ENCODE measurements at regions not wholly inside any gene's neighbourhood (a gene's known extent, or its start where the extent isn't known, plus 50 kb on each side); places are given as distances from the start of the nearest gene placed in this dataset.
"Not testable (repeated sequence)": the region's sequence is repeated elsewhere in the genome, so short reads cannot be mapped to it uniquely, and the experiment has no call there.

DNA sequence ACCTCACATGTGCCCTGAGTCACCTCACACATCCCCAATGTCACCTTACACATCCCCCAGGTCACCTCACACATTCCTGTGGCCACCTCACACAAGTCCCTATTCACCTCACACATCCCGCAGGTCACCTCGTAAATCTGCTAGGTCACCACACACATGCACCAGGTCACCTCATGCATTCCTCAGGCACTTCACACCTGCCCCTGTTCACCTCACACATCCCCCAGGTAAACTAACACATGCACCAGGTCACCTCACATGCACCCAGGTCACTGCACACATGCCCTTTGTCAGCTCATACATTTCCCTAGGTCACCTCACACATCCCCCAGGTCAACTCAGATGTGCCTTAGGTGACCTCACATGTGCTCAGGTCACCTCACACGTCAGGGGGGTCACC, 639.8 kb downstream of the TMEM121 start:
- H3K27ac Mint-ChIP-seq, result no peak overlapping the region
- POLR2A ChIA-PET, result no interaction called here

DNA sequence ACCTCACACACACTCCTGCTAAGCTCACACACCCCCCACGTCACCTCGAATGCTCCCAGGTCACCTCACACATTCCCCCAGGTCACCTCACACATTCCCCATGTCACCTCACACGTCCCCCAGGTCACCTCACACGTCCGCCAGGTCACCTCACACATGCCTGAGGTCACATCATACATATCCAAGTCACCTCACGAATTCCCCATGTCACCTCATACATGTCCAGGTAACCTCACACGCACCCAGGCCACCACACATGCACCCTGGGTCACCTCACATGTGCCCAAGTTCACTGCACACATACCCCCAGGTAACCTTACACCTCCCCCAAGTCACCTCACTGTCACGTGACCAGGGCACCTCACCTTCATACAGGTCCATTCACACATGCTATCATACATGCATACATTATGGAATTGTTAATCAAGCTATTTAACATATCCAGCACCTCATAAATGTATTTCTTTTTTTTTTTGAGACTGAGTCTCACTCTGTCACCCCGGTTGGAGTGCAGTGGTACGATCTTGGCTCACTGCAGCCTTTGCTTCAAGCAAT, 640.3 kb downstream of the TMEM121 start:
- H3K4me3 Mint-ChIP-seq, result no peak overlapping the region
- H3K36me3 Mint-ChIP-seq (ENCODE audit: low read depth), result no peaks in the 10 kb centered on the region
- intact Hi-C loops (cut with micrococcal nuclease), result no loop called here
- ChIA-PET POLR2A (no interaction called here), CTCF (no interaction called here)
- H3K27ac Mint-ChIP-seq, result no peak overlapping the region
- no peaks in the 10 kb centered on the region for H3K9me3 Mint-ChIP-seq
- TF ChIP-seq, protein P1, sequence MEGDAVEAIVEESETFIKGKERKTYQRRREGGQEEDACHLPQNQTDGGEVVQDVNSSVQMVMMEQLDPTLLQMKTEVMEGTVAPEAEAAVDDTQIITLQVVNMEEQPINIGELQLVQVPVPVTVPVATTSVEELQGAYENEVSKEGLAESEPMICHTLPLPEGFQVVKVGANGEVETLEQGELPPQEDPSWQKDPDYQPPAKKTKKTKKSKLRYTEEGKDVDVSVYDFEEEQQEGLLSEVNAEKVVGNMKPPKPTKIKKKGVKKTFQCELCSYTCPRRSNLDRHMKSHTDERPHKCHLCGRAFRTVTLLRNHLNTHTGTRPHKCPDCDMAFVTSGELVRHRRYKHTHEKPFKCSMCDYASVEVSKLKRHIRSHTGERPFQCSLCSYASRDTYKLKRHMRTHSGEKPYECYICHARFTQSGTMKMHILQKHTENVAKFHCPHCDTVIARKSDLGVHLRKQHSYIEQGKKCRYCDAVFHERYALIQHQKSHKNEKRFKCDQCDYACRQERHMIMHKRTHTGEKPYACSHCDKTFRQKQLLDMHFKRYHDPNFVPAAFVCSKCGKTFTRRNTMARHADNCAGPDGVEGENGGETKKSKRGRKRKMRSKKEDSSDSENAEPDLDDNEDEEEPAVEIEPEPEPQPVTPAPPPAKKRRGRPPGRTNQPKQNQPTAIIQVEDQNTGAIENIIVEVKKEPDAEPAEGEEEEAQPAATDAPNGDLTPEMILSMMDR (IDR thresholded peaks at IDR 0.05), result no peak
- DNase-seq, result no peak
- ATAC-seq (ENCODE audit: low read depth), result no peak
- peaks cover 17% of the 10 kb centered on the region for H3K27me3 Mint-ChIP-seq
- no peaks in the 10 kb centered on the region for H3K4me1 Mint-ChIP-seq

More for the DNA sequence above, 639.8 kb downstream of the TMEM121 start:
- Mint-ChIP-seq H3K27me3 (peaks cover 17% of the 10 kb centered on the region), H3K4me1 (peaks cover 1% of the 10 kb centered on the region), H3K9me3 (no peaks in the 10 kb centered on the region), H3K4me3 (no peak overlapping the region), H3K36me3 (ENCODE audit: low read depth) (no peaks in the 10 kb centered on the region)
- CTCF ChIA-PET, result no interaction called here
- intact Hi-C loops (cut with micrococcal nuclease), result no loop called here
- DNase-seq (no peak), ATAC-seq (ENCODE audit: low read depth) (no peak)
- TF ChIP-seq, protein P1 (IDR thresholded peaks at IDR 0.05), result no peak

DNA sequence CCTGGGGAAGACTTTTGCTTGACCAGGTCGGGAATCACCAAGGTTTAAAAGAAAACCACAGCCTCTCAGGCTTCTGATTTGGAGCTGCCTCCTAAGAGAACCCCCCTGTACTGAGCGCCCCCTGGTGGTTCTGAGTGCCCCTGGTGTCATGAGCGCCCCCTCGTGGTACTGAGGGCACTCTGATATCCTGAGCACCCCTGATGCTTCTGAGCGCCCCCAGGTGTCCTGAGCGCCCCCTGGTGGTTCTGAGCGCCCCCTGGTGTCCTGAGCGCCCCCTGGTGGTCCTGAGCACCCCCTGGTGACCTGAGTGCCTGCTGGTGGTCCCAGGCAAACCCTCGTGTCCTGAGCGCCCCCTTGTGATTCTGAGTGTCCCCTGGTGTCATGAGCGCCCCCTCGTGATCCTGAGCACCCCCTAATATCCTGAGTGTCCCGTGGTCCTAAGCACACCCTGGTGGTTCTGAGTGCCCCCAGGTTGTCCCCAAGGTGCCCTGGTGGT, 643.8 kb downstream of the TMEM121 start:
- H3K36me3 Mint-ChIP-seq (ENCODE audit: low read depth); H3K4me1 Mint-ChIP-seq; H3K9me3 Mint-ChIP-seq; H3K27ac Mint-ChIP-seq; intact Hi-C loops (cut with micrococcal nuclease); POLR2A ChIA-PET; CTCF ChIA-PET; ATAC-seq (ENCODE audit: low read depth); H3K4me3 Mint-ChIP-seq: not testable (repeated sequence)
- DNase-seq, result peak; percentile 39
- H3K27me3 Mint-ChIP-seq, result peaks cover 13% of the 10 kb centered on the region

DNA sequence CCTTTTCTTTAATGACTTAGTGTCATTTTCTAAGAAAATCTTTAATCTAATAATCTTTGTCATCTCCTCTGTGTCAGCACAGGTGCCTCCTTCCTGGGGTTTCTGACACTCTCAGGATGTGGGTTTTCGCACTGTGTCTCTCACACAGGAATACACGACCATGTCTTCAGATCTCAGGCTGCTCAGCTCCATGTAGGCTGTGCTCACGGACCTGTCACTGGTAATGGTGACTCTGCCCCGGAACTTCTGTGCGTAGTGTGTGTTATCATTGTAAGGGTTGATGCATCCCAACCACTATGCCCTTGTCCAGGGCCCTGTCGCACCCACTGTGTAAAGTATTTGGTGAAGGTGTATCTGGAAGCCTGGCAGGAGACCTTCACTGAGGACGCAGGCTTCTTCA, 647.8 kb downstream of the TMEM121 start:
- ChIA-PET POLR2A (no interaction called here), CTCF (no interaction called here)
- no peak overlapping the region for H3K27ac Mint-ChIP-seq
- DNase-seq, result no peak
- no peak overlapping the region for H3K4me3 Mint-ChIP-seq
- TF ChIP-seq, protein P1 (IDR thresholded peaks at IDR 0.05), result no peak
- H3K4me1 Mint-ChIP-seq, result no peaks in the 10 kb centered on the region
- intact Hi-C loops (cut with micrococcal nuclease), result no loop called here
- H3K9me3 Mint-ChIP-seq, result no peaks in the 10 kb centered on the region
- H3K36me3 Mint-ChIP-seq (ENCODE audit: low read depth), result no peaks in the 10 kb centered on the region
- peaks cover 4% of the 10 kb centered on the region for H3K27me3 Mint-ChIP-seq
- no peak for ATAC-seq (ENCODE audit: low read depth)

DNA sequence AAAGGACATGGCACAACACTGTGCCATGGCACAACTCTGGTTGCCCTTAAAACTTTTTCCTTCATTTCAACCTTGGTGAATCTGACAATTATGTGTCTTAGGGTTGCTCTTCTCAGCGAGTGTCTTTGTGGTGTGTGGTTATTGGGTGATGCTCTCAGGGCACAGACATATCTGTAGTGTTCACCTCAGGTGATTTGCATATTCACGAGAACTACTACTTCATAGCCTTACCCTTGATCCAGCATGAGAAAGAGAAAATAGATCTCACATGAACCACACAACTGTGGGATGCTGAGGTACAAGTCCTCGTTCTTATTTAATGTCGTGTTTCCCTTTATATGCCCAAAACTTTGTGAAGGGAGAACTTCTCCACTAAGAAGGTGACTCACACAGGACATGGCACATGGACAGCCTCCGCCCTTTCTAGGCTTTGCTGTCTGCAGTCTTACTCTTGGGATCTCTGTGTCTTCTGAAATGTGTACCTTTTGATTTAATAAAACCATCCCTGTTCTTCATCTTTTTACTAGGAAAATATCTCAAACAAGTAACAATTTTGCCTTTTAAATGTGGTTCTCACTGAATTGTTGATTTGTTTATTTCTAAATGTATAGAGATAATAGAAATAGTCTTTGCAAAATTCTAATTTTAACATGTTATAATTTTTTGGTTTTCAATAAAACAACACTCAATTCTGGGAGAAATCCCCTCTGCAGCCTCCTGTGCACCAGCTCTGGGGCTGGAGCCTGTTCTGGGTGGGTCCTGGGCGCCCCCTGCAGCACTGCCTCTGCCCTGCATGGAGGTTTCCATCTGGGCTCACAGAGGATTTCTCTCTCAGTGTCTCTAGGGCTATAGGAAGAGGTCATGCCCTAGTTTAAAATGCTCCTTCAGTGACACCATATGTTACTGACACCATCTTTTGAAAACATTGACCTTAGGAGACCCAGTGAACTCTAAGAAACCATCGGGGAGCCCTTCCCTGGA, 651.2 kb downstream of the TMEM121 start:
- H3K27ac Mint-ChIP-seq; H3K9me3 Mint-ChIP-seq; intact Hi-C loops (cut with micrococcal nuclease); POLR2A ChIA-PET; H3K36me3 Mint-ChIP-seq (ENCODE audit: low read depth); DNase-seq; CTCF ChIA-PET; H3K27me3 Mint-ChIP-seq; H3K4me1 Mint-ChIP-seq; H3K4me3 Mint-ChIP-seq: not testable (repeated sequence)
- ATAC-seq (ENCODE audit: low read depth), result peak; percentile 61

DNA sequence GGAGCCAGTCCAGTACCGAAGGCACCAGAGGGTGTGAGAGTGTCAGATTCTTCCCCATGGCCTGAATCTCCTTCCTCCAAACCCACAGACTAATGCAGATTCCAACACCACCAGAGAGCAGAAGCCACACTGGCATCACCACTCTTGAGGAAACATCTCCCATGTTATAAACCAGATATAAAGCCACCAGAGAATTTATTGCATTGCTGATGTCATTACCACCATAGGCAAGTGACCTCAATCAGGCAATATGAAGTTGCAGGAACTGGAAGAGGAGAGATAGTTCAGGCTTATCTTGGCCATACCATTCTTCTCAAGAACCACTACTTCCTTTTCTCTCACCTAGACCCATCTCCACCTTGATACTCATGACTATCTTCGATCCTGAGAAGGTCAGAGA, 653.4 kb downstream of the TMEM121 start:
- POLR2A ChIA-PET, result no interaction called here
- H3K27me3 Mint-ChIP-seq, result peaks cover 2% of the 10 kb centered on the region
- intact Hi-C loops (cut with micrococcal nuclease), result no loop called here
- TF ChIP-seq, protein P1 (IDR thresholded peaks at IDR 0.05), result no peak
- H3K36me3 Mint-ChIP-seq (ENCODE audit: low read depth), result no peaks in the 10 kb centered on the region
- no peak overlapping the region for H3K4me3 Mint-ChIP-seq
- CTCF ChIA-PET, result no interaction called here
- DNase-seq (no peak), ATAC-seq (ENCODE audit: low read depth) (no peak)
- H3K9me3 Mint-ChIP-seq, result no peaks in the 10 kb centered on the region
- H3K4me1 Mint-ChIP-seq, result no peaks in the 10 kb centered on the region
- no peak overlapping the region for H3K27ac Mint-ChIP-seq

DNA sequence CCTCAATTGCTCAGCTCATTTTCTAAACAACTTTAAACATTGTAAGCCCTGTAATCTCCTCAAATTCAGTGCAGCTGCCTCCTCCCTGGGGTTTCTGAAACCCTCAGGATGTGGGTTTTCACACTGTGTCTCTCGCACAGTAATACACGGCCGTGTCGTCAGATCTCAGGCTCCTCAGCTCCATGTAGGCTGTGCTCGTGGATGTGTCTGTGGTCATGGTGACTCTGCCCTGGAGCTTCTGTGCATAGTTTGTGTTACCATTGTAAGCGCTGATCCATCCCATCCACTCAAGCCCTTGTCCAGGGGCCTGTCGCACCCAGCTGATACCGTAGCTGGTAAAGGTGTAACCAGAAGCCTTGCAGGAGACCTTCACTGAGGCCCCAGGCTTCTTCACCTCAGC, 658.4 kb downstream of the TMEM121 start:
- H3K4me1 Mint-ChIP-seq; H3K9me3 Mint-ChIP-seq; ATAC-seq (ENCODE audit: low read depth); H3K27me3 Mint-ChIP-seq; DNase-seq; CTCF ChIA-PET; intact Hi-C loops (cut with micrococcal nuclease); H3K36me3 Mint-ChIP-seq (ENCODE audit: low read depth): not testable (repeated sequence)
- peak overlapping the region; percentile 41 for H3K4me3 Mint-ChIP-seq
- POLR2A ChIA-PET, result interaction anchor here (1.5 kb wide), 1 partner anchor 322 kb away, joined by 13 read pairs; no protein-coding TSS in a partner anchor
- peak overlapping the region; percentile 35 for H3K27ac Mint-ChIP-seq

DNA sequence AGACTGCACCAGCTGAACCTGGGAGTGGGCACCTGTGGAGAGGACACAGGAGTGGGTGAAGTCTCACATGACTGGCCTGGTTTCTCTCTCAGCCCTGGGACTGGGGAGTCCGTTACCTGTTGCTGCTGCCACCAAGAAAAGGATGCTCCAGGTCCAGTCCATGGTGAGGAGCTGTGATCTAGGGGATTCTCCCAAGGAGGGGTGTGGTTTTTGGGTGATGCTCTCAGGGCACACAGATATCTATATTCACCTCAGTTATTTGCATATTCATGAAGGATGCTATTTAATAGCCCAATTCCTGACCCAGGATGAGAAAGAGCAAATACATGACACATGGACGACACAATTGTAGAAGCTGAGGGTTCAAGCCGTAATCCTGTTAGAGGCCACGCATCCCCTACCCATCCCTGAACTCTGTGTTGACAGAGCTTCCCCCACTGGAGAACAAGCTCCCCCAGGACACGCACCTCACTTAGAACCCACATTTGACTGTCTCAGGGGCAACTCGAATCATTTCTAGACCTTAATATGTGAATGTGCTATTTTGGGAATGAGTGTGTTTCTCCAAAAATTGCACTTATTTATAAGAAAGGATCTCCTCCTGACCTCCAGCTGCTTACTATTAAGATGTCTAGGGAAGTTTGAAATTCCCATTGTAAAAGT, 658.9 kb downstream of the TMEM121 start:
- H3K9me3 Mint-ChIP-seq; H3K4me1 Mint-ChIP-seq; DNase-seq; H3K27me3 Mint-ChIP-seq; CTCF ChIA-PET; intact Hi-C loops (cut with micrococcal nuclease); ATAC-seq (ENCODE audit: low read depth); H3K36me3 Mint-ChIP-seq (ENCODE audit: low read depth); H3K27ac Mint-ChIP-seq: not testable (repeated sequence)
- H3K4me3 Mint-ChIP-seq, result peak overlapping the region; percentile 41
- POLR2A ChIA-PET, result interaction anchor here (1.5 kb wide), 1 partner anchor 323 kb away, joined by 13 read pairs; no protein-coding TSS in a partner anchor
